NCI-H2196 (cell line): ENCODE measurements at regions not wholly inside any gene's neighbourhood (a gene's known extent, or its start where the extent isn't known, plus 50 kb on each side); places are given as distances from the start of the nearest gene placed in this dataset.

Experiments
- DNase-seq: peaks from one replicate; lab custom pipeline; 2025; ENCODE audit not compliant: unreplicated experiment; lab: John Stamatoyannopoulos, UW

- DNase-seq: peak; percentile 23
Observed at GRCh38 chr12:92365836-92366235, 220.2 kb upstream of the BTG1 start.

DNA sequence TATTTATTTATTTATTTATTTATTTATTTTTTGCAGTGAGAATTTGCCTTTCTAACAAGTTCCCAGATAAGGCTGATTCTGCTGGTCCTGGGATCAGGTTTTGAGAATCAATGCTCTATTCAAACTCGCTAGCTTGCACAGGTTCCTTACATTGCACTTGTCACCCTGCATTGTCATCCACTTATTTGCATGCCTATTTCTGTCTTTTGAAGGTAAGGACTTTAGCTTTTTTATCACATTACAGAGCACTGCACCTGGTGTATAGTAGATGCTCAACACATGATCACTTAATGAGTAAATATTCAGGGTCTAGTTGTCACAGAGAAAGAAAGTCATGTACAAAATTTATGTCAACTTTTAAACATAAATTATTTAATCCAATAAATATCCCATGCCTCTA, 219.7 kb upstream of the BTG1 start:
- no peak for DNase-seq

DNA sequence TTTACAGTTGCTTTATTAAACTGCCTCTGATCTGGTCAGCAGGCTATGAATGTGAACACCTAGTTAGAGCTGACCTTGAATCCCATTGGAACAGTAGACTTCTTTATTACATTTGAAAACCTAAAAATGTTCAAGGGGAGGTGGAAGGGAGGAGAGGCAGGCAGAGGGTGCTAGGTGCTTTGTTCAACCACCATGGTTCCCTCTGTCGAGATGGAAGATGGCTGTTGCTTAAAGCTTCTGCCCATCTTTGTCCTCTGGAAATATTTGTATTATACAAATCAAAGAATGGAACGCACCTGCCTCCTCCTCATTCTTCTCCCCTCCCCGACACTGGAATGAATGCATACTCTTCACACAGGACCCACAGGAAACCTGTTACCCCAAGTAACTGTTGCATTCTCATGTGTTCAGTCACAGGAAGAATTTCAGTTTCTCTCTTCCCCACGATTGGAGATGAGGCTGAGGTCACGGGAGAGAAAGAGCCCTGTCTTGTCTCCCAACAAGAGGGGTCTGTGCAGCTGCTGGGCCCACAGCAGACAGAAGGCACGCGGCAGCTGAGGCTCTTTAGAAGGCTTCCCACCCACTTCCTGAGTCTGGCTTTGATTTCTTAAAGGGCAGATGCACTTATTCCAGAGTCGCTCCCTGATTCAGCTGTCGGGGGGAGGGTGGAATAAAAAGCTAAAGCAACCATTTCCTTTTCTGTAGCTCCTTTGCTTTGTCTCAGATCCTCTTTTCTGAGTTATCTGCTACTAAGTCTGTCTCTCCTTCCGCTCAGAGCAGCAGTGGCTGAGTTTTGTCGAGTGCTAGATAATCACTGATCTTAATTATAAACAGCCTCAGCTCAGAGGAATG, 217.9 kb upstream of the BTG1 start:
- no peak for DNase-seq

DNA sequence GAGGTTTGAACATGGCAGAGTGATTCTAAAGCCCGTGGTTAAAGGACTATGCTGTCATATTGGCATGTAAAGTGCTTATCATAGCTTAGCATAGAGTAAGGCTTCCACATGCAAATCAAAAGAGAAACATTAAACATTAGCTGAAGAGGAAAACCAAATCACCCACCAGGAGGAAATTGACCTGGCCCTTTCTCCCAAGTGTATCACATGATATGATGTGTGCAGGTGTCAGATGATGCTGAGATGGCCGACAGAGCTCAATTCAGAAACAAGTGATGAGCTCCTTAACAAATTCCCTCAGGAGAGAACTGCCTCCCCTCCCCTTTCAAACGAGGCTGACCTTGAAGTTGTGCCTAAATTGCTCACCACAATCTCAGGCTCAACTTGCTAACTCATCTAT, 217.1 kb upstream of the BTG1 start:
- no peak for DNase-seq

GRCh38 chr12:92362126-92362525, 216.5 kb upstream of the BTG1 start:
- no peak for DNase-seq

DNA sequence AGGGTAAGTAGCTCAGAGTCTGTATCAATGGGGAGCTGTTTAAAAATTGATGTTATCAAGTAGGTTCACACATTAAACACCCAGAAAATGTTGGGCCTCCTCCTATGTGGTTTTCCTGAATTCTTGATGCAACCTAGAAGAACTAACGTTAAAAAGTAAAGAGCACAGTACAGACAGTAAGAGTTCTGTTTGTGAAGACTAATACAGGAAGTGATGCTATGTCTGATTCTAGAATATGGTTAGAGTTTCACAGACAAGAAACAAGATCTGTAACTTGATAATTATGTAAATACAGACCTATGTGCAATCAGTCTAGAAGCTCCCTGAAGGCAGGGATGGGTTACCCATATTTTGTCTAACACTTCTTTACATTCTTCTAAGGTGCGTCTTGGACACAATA, 214.9 kb upstream of the BTG1 start:
- DNase-seq: no peak

GRCh38 chr12:92359581-92360209, 214.0 kb upstream of the BTG1 start:
- no peak for DNase-seq

DNA sequence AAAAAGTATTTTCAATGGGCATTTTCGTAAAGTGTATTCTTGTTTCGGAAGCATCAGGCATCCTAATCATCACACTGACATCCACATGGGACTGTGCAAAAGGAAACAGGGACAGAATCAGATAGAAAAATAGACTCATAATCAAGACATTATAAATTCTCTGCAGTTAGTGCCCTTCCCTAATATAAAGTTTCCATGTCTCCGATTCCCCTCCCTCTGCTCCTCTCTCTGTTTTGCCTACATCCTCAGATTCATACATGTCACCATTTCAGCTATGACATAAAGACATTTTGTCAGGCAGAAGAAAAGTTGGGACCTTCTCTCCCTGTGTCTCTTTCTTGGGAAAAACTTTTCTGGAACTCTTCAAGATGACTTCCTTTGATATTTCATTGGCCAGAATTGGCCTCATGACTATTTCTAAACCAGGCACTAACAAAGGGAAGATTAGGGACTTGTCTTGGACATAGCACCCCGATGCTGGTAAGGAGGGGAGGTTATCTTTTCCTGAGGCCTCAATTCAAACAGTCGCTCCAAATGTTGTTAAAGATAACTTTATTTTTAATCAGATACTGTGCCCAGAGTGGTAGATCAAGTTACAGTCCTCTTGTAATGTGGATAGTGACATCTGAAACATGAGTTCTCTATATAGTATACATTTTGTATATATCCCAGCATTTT, 212.1 kb upstream of the BTG1 start:
- no peak for DNase-seq

DNA sequence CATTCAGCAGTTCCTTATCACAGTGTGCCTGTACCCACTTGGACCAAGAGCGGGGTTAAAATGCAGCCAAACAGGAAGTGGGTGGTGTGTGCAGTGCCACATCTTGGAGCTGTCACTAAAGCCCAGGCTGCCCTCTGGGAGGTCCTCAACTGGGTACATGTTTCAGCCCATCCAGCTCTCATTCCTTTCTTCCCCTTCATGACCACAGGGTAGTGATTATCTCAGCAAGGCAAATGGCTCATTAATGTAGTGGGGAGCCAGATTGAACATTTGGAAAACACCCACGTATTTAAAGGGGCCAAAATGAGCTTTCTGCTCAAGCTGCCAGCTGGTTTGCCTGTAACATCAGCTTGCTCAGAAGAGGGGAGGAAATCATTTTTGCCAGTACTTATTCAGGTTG, 210.8 kb upstream of the BTG1 start:
- no peak for DNase-seq

GRCh38 chr12:92349635-92350034, 204.0 kb upstream of the BTG1 start:
- DNase-seq: no peak

- no peak for DNase-seq
Observed at GRCh38 chr12:92342574-92342973, 196.9 kb upstream of the BTG1 start.

GRCh38 chr12:92341065-92341668, 195.5 kb upstream of the BTG1 start:
- DNase-seq: no peak

DNA sequence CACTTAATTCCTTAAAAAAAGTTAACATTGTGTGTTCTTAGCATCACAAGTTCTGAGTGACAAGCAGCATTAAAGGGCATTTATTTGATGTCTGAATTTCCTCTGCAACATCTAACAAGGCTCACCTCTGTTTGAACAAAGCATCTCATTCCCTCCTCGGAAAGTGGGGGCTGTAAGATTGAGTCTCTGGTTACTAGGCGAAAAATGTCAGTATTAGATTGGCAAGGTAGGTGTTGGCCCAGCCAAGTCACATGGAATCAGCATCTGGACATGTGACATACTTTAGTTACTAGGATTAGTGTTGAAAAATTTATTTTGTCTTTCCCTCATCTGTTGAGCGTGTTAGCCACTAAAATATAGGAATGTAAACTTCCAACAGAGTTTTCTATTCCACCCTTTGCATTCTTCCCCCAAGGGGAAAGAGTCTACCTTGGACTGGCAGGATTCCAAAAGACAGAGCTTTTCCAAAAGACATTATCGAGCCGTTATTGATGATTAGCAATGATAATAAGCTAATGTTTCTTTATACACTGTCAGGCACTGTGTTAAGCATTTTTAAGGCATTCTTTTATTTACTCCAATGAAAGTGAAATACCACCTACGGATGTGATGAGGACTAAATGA, 194.9 kb upstream of the BTG1 start:
- no peak for DNase-seq

- no peak for DNase-seq
Observed at GRCh38 chr12:92340003-92340402, 194.4 kb upstream of the BTG1 start.

- no peak for DNase-seq
Observed at GRCh38 chr12:92339198-92339821, 193.7 kb upstream of the BTG1 start.

DNA sequence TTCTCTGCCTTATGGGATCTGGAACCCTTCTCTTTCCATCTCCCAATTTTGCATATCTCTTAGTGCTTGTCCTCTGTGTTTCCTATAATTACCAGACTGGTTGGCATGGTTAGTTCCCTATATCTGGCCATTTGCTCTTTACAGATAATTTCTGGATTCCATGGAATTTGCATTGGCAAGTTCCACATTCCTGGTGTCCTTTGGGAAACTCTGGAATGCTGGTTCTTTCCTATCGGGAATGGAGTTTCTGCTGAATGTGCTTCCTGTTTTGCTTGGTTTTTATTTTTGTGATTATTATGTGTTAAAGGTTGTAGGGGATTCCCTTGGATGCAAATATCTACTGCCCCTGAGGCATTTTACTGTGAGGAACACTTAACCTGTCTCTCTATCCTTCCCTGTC, 193.0 kb upstream of the BTG1 start:
- DNase-seq: no peak

DNA sequence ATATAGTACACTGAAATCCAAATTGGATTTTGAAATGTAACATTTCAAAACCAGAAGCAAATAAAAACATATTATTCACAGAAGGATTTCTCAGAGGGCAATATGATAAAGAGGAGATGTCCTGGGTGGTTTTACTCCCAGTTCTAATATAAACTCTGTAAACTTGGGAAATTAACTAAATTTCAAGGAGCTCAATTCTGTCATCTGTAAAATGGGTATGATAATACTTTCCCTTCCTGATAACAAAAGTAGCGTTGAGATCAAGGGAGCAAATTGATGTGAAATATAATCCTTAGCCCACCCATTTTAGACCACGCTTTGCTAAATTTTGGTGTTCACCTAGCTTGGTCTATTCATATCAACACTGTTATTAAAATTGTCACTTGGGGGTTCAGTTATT, 192.5 kb upstream of the BTG1 start:
- DNase-seq: no peak

DNA sequence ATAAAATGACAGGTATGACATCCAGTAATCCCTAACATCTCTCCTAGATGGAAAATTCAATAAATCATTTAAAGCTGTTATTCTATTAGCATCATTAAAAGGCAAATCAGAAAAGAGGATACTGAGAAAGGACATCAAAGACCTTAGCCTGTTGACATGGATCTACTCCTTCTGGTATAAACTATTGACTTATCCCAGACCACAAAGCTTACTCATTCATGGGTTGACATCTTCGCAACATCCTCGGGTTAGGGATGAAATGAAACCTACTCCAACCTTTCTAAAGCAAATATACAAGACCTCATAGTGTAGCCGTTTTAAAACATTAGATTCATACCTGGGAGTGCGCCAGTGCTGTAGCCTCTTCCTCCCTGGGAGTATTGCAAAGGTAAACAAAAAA, 191.5 kb upstream of the BTG1 start:
- DNase-seq: no peak

DNA sequence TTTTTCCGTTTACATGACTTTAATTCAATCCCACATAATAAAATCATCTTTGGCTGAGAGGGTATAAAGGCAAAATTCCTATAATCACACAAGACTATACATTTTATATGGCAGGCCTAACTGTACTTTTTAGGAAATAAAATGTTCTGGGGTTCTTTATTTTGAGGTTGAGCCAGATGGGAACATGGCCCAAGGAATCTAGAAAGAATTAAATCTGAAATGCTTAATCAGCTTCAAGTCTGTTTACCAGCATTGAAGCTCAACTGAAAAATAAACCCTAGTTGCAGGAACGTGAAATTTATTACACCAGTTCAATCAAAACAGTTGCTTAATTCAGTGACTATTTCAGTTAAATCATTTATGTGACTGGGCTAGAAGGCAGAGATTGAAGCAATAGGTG, 191.0 kb upstream of the BTG1 start:
- no peak for DNase-seq

GRCh38 chr12:92335831-92336230, 190.2 kb upstream of the BTG1 start:
- DNase-seq: no peak

DNA sequence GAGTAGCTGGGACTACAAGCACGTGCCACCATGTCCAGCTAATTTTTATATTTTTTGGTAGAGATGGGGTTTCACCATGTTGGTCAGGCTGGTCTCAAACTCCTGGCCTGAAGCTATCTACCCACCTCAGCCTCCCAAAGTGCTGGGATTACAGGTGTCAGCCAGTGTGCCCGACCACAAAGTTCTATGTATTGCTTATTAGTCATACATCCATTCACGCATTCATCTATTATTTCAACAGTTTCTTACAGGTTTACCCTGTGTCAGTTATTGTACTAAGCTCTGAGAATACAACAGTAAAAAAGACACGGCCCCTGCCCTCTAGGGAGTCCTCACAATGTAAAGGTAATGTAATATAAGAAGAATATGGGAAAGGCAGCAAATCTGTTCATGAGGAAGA, 188.9 kb upstream of the BTG1 start:
- no peak for DNase-seq
